IMR-90 (cell line): ENCODE measurements at regions not wholly inside any gene's neighbourhood (a gene's known extent, or its start where the extent isn't known, plus 50 kb on each side); places are given as distances from the start of the nearest gene placed in this dataset.

Experiments
- ATAC-seq: fragments of 200-7000 bp; cut with Tn5 transposase; 2 replicates; pipeline ENCODE4 v1.9.1; 2020; ENCODE audit warnings: low read depth, mild to moderate bottlenecking, moderate library complexity
- BruUV-seq: library from RNA; stranded (reverse); fragments of 400-500 nt; replicated peaks from 2 replicates; lab custom pipeline; 2021; lab: Mats Ljungman, UMichigan
- CTCF ChIA-PET: fragments of 300-600 bp; formaldehyde crosslinking; extraction: SDS; loops from one replicate; lab custom pipeline; 2021; ENCODE audit warnings: antibody characterized with exemption; lab: Yijun Ruan, JAX
- POLR2A ChIA-PET: fragments of 300-600 bp; sonication (Branson Sonifier 250); formaldehyde crosslinking; loops from one replicate; lab custom pipeline; 2022; ENCODE audit warnings: antibody characterized with exemption; ENCODE audit not compliant: unreplicated experiment; lab: Charles Lee
- DNase-seq: peaks from one replicate; pipeline ENCODE4 v3.0.0; 2013
- H2AFZ ChIP-seq: replicated peaks from 2 replicates; pipeline ENCODE3; 2013; ENCODE audit warnings: low read length, mild to moderate bottlenecking; ENCODE audit not compliant: poor library complexity
- H2AK5ac ChIP-seq: 2 replicates; pipeline ENCODE4 v1.6.1; 2013; ENCODE audit warnings: low read depth, low read length, inconsistent platforms
- H2AK9ac ChIP-seq: replicated peaks from 2 replicates; pipeline ENCODE3; 2013; ENCODE audit warnings: mild to moderate bottlenecking, low read depth, low read length, moderate library complexity; ENCODE audit not compliant: poor library complexity
- H2BK120ac ChIP-seq: 2 replicates; pipeline ENCODE4 v1.6.1; 2013; ENCODE audit warnings: low read depth, low read length, inconsistent platforms
- H2BK15ac ChIP-seq: 3 replicates; pipeline ENCODE4 v1.6.1; 2013; ENCODE audit warnings: low read depth, low read length, inconsistent platforms
- H2BK20ac ChIP-seq: 2 replicates; pipeline ENCODE4 v1.6.1; 2013; ENCODE audit warnings: low read depth, mild to moderate bottlenecking, inconsistent platforms, low read length, moderate library complexity
- H2BK5ac ChIP-seq: 2 replicates; pipeline ENCODE4 v1.6.1; 2013; ENCODE audit warnings: mild to moderate bottlenecking, low read depth, low read length, inconsistent platforms; ENCODE audit not compliant: poor library complexity, severe bottlenecking
- H3K14ac ChIP-seq: replicated peaks from 2 replicates; pipeline ENCODE4 v1.6.1; 2013; ENCODE audit warnings: low read depth, low read length, inconsistent platforms
- H3K18ac ChIP-seq: 2 replicates; pipeline ENCODE4 v1.6.1; 2013; ENCODE audit warnings: low read depth, low read length, control low read depth
- H3K23ac ChIP-seq: 2 replicates; pipeline ENCODE4 v1.6.1; 2013; ENCODE audit warnings: low read depth, low read length, inconsistent platforms
- H3K27ac ChIP-seq: 2 replicates; pipeline ENCODE4 v1.5.1; 2013; ENCODE audit warnings: mild to moderate bottlenecking, control low read depth, low read length; ENCODE audit not compliant: insufficient read depth
- H3K27me3 ChIP-seq: 2 replicates; pipeline ENCODE4 v1.6.1; 2013; ENCODE audit warnings: low read length; ENCODE audit not compliant: control insufficient read depth, insufficient read depth
- H3K36me3 ChIP-seq: 2 replicates; pipeline ENCODE4 v1.6.1; 2013; ENCODE audit warnings: low read length, mixed read lengths; ENCODE audit not compliant: control insufficient read depth, insufficient read depth
- H3K4ac ChIP-seq: 2 replicates; pipeline ENCODE4 v1.6.1; 2013; ENCODE audit warnings: low read depth, low read length, inconsistent platforms
- H3K4me1 ChIP-seq: 2 replicates; pipeline ENCODE4 v1.6.1; 2013; ENCODE audit warnings: low read length, mixed read lengths; ENCODE audit not compliant: control insufficient read depth, insufficient read depth
- H3K4me2 ChIP-seq: 2 replicates; pipeline ENCODE4 v1.6.1; 2013; ENCODE audit warnings: low read depth, mild to moderate bottlenecking, control low read depth, low read length, moderate library complexity
- H3K4me3 ChIP-seq: 2 replicates; pipeline ENCODE4 v1.5.1; 2013; ENCODE audit warnings: low read depth, mild to moderate bottlenecking, control low read depth, low read length, moderate library complexity; ENCODE audit not compliant: insufficient read depth
- H3K56ac ChIP-seq: 2 replicates; pipeline ENCODE4 v1.6.1; 2013; ENCODE audit warnings: low read length, inconsistent platforms; ENCODE audit not compliant: insufficient read depth; ENCODE audit errors: extremely low read depth
- H3K79me1 ChIP-seq, 2 experiments: 2 replicates each; pipeline ENCODE4 v1.6.1; 2013; ENCODE audit warnings: low read length in 2 of 2, inconsistent platforms in 1 of 2, low read depth in 1 of 2
- H3K9ac ChIP-seq: 2 replicates; pipeline ENCODE4 v1.6.1; 2013; ENCODE audit warnings: low read depth, low read length, control low read depth
- H3K9me1 ChIP-seq: 2 replicates; pipeline ENCODE4 v1.6.1; 2013; ENCODE audit warnings: low read length, inconsistent platforms; ENCODE audit not compliant: insufficient read depth
- H3K9me3 ChIP-seq: 2 replicates; pipeline ENCODE4 v1.6.1; 2013; ENCODE audit warnings: low read length; ENCODE audit not compliant: control insufficient read depth, insufficient read depth
- H4K20me1 ChIP-seq: 2 replicates; pipeline ENCODE4 v1.6.1; 2013; ENCODE audit warnings: low read length, inconsistent platforms; ENCODE audit not compliant: insufficient read depth
- H4K5ac ChIP-seq: 2 replicates; pipeline ENCODE4 v1.6.1; 2013; ENCODE audit warnings: mild to moderate bottlenecking, low read depth, low read length, control low read depth
- H4K8ac ChIP-seq, 2 experiments: 2 replicates each; pipeline ENCODE4 v1.6.1; 2013; ENCODE audit warnings: low read depth in 2 of 2, low read length in 2 of 2, control low read depth in 1 of 2, inconsistent platforms in 1 of 2
- H4K91ac ChIP-seq: 2 replicates; pipeline ENCODE4 v1.6.1; 2013; ENCODE audit warnings: low read depth, low read length, inconsistent platforms; ENCODE audit not compliant: insufficient read depth
- BHLHE40 ChIP-seq: fragments of 150-350 bp; IDR thresholded peaks from 2 replicates; pipeline ENCODE4 v1.6.1; 2016; ENCODE audit warnings: mild to moderate bottlenecking, low read depth, low read length
- CEBPB ChIP-seq: IDR thresholded peaks from 2 replicates; pipeline ENCODE4 v1.6.1; 2012; ENCODE audit warnings: low read depth, low read length, improper control_type of control experiment
- CHD1 ChIP-seq: IDR thresholded peaks from 2 replicates; pipeline ENCODE4 v1.6.1; 2012; ENCODE audit warnings: low read depth, low read length, improper control_type of control experiment
- CTCF ChIP-seq: conservative IDR thresholded peaks from 2 replicates; pipeline ENCODE4 v1.5.1; 2012; ENCODE audit warnings: mild to moderate bottlenecking, low read depth, low read length, improper control_type of control experiment
- FOS ChIP-seq: fragments of 150-350 bp; IDR thresholded peaks from 2 replicates; pipeline ENCODE4 v1.6.1; 2016; ENCODE audit warnings: low read depth, low read length
- MAFK ChIP-seq: IDR thresholded peaks from 2 replicates; pipeline ENCODE4 v1.6.1; 2012; ENCODE audit warnings: low read depth, low read length, improper control_type of control experiment
- MAZ ChIP-seq: IDR thresholded peaks from 2 replicates; pipeline ENCODE4 v1.6.1; 2012; ENCODE audit warnings: low read depth, mild to moderate bottlenecking, low read length, improper control_type of control experiment, moderate library complexity, borderline replicate concordance
- NFE2L2 ChIP-seq: fragments of 150-350 bp; IDR thresholded peaks from 2 replicates; pipeline ENCODE4 v1.6.1; 2016; ENCODE audit warnings: low read depth, mild to moderate bottlenecking, low read length
- RAD21 ChIP-seq: IDR thresholded peaks from 2 replicates; pipeline ENCODE4 v1.6.1; 2012; ENCODE audit warnings: low read length, improper control_type of control experiment
- RCOR1 ChIP-seq: IDR thresholded peaks from 2 replicates; pipeline ENCODE4 v1.6.1; 2012; ENCODE audit warnings: mild to moderate bottlenecking, low read length, improper control_type of control experiment; ENCODE audit not compliant: insufficient replicate concordance
- RFX5 ChIP-seq: IDR thresholded peaks from 2 replicates; pipeline ENCODE4 v1.8.0; 2012; ENCODE audit warnings: low read depth, mild to moderate bottlenecking, low read length, moderate library complexity
- SMC3 ChIP-seq: fragments of 150-350 bp; IDR thresholded peaks from 2 replicates; pipeline ENCODE4 v1.6.1; 2016; ENCODE audit warnings: low read depth, mild to moderate bottlenecking, antibody characterized with exemption, low read length, moderate library complexity
- USF2 ChIP-seq: fragments of 150-350 bp; IDR thresholded peaks from 2 replicates; pipeline ENCODE4 v1.6.1; 2017; ENCODE audit warnings: mild to moderate bottlenecking, antibody characterized with exemption, low read length, low read depth
- WGBS, 2 experiments: methylation state at CpG; one replicate each; pipeline versions ENCODE4 v1.1.5 to v1.1.7; 2013; ENCODE audit warnings: missing lambda C conversion rate in 2 of 2; ENCODE audit not compliant: insufficient read length in 1 of 2; ENCODE audit errors: extremely low coverage in 2 of 2; 5-methylcytosine and 5-hydroxymethylcytosine counted together
- dilution Hi-C: fragments of 300-500 bp; cut with HindIII; formaldehyde crosslinking; loops from one replicate; pipeline ENCODE4 v1.14.3; 2018; ENCODE audit warnings: low sequenced_read_pairs; ENCODE audit not compliant: unreplicated experiment
- in situ Hi-C: fragments of 300-500 bp; cut with MboI; formaldehyde crosslinking; loops from 3 replicates; pipeline ENCODE4 v1.14.3; 2019; ENCODE audit warnings: low sequenced_read_pairs, inconsistent platforms, mixed read lengths
- intact Hi-C: fragments of 100-400 bp; cut with micrococcal nuclease; formaldehyde crosslinking; loops from 2 replicates; pipeline ENCODE4 v1.10.0; 2022

- H2AK5ac ChIP-seq: no peak overlapping the region
- intact Hi-C loops: no loop called here
- H3K9me1 ChIP-seq: no peaks in the 10 kb centered on the region
- H4K20me1 ChIP-seq: no peaks in the 10 kb centered on the region
- H4K91ac ChIP-seq: no peak overlapping the region
- H2AFZ ChIP-seq: no peak overlapping the region
- no peaks in the 10 kb centered on the region for H3K4me1 ChIP-seq
- H2BK5ac ChIP-seq: no peak overlapping the region
- H3K14ac ChIP-seq: no peak overlapping the region
- dilution Hi-C loops: no loop called here
- in situ Hi-C loops: no loop called here
- no peak overlapping the region for H4K8ac ChIP-seq
- CTCF ChIA-PET: no interaction called here
- H2AK9ac ChIP-seq: no peak overlapping the region
- no peak overlapping the region for H3K27ac ChIP-seq
- H3K18ac ChIP-seq: no peak overlapping the region
- H2BK15ac ChIP-seq: no peak overlapping the region
- TF ChIP-seq USF2 (no peak), NFE2L2 (no peak), MAZ (no peak), CTCF (no peak), BHLHE40 (no peak), MAFK (no peak), RAD21 (no peak), CHD1 (no peak), CEBPB (no peak), FOS (no peak), RCOR1 (no peak), RFX5 (no peak), SMC3 (no peak)
- H3K36me3 ChIP-seq: no peaks in the 10 kb centered on the region
- WGBS, 2 experiments: no CpG with 5 or more reads among the region's 3 CpGs
- H2BK20ac ChIP-seq: no peak overlapping the region
- H3K9me3 ChIP-seq: peaks cover 9% of the 10 kb centered on the region
- no TSS peak for BruUV-seq
- H3K4me2 ChIP-seq: no peak overlapping the region
- no peak overlapping the region for H3K4ac ChIP-seq
- no peaks in the 10 kb centered on the region for H3K79me1 ChIP-seq
- H3K27me3 ChIP-seq: no peaks in the 10 kb centered on the region
- H3K4me3 ChIP-seq: no peak overlapping the region
- H2BK120ac ChIP-seq: no peak overlapping the region
- H3K56ac ChIP-seq: no peak overlapping the region
- no peak overlapping the region for H3K9ac ChIP-seq
- DNase-seq (no peak), ATAC-seq (no peak)
- no peak overlapping the region for H4K5ac ChIP-seq
- POLR2A ChIA-PET: no interaction called here
- no peak overlapping the region for H3K23ac ChIP-seq
Observed at GRCh38 chr2:183799761-183800160, 675.5 kb downstream of the NUP35 start.
